ENCODE measurements at regions not wholly inside any gene's neighbourhood (a gene's known extent, or its start where the extent isn't known, plus 50 kb on each side); places are given as distances from the start of the nearest gene placed in this dataset.
A peak's percentile ranks its signal among the peaks of the same experiment; 100 is the strongest.

DNA sequence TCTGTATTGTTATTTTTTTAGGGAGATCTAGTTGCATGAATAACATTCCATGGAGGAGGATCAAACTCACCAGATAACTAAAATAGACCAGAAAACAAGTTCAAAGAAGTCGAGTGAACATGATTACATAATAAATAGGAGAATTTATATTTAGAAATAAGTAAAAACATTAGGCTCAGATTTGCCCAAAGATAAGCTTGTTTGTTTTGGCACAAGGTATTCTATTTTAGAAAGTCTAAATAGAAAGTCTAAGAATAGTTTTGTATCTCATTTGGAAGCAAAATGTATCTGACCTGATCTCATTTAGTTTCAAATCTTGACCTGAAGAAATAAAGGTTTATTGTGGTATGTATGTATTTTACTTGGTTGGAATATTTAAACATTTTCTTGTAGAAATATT is 670.6 kb upstream of the GALNTL6 start:
- DNase-seq (no peak), ATAC-seq (no peak)
- Histone ChIP-seq H3K9me3 (no peaks in the 10 kb centered on the region), H3K4me3 (no peak overlapping the region), H3K27me3 (no peaks in the 10 kb centered on the region), H3K36me3 (no peaks in the 10 kb centered on the region), H3K27ac (no peak overlapping the region), H3K4me1 (no peaks in the 10 kb centered on the region)
- 22 to 29% methylated on average over 1 of the region's 1 CpG for WGBS, 2 donors
- TF ChIP-seq, protein P1, sequence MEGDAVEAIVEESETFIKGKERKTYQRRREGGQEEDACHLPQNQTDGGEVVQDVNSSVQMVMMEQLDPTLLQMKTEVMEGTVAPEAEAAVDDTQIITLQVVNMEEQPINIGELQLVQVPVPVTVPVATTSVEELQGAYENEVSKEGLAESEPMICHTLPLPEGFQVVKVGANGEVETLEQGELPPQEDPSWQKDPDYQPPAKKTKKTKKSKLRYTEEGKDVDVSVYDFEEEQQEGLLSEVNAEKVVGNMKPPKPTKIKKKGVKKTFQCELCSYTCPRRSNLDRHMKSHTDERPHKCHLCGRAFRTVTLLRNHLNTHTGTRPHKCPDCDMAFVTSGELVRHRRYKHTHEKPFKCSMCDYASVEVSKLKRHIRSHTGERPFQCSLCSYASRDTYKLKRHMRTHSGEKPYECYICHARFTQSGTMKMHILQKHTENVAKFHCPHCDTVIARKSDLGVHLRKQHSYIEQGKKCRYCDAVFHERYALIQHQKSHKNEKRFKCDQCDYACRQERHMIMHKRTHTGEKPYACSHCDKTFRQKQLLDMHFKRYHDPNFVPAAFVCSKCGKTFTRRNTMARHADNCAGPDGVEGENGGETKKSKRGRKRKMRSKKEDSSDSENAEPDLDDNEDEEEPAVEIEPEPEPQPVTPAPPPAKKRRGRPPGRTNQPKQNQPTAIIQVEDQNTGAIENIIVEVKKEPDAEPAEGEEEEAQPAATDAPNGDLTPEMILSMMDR (IDR thresholded peaks at IDR 0.05) = no peak
- intact Hi-C loops (cut with DNase I) = no loop called here

DNA sequence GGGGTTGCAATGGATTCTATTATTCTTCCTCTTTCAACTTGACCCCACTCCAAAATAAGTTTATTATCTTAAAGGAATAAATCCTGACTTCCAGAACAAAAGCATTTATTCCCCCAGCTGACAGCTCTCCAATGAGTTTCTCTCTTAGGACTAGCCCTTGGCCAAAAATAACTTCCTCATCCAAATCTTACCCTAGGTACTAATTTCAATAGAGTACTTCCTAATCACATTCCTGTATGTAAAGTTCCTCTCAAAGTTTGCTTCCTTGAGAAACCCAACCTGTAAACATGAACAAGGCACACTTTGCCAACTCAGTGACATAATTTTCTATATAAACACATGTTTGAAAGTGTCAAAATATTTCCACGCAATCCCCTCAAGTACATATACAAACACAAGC is 671.2 kb upstream of the GALNTL6 start:
- intact Hi-C loops (cut with DNase I) = no loop called here
- Histone ChIP-seq H3K27ac (no peak overlapping the region), H3K9me3 (no peaks in the 10 kb centered on the region), H3K27me3 (no peaks in the 10 kb centered on the region), H3K36me3 (no peaks in the 10 kb centered on the region), H3K4me1 (no peaks in the 10 kb centered on the region), H3K4me3 (no peak overlapping the region)
- DNase-seq = no peak
- ATAC-seq = peak in 1 of 8 donors; percentile 56
- WGBS, 2 donors = 68 to 89% methylated on average over 1 of the region's 1 CpG
- TF ChIP-seq, protein P1 (IDR thresholded peaks at IDR 0.05) = no peak

DNA sequence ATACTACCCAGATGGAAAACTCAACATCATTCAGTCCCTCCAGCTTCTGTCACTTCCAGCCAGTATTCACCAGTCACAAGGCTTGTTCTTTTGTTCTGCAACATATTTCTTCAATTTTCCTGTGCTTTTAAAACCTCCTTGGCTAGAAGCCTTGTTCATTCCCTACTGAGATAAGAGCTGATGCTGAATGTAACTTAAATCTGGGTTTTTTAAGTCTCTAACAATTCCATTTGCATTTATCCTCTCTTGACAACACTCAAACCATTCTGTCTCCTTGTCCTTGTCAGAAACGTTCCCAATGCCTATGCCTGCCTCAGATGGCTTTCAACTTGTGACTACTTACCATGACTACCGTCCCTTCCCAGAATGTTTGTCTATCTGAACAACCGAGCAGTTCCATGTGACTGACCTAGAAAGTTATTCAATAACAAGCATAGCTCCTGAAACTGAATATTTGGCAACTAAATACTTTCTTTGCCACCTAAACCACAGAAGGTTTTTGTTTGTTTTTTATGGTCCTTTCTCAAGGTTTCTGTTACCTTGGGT is 682.9 kb upstream of the GALNTL6 start:
- intact Hi-C loops (cut with DNase I) = no loop called here
- no peak overlapping the region for H3K4me3 ChIP-seq
- no peak overlapping the region for H3K27ac ChIP-seq
- TF ChIP-seq, protein P1 (IDR thresholded peaks at IDR 0.05) = no peak
- no peaks in the 10 kb centered on the region for H3K27me3 ChIP-seq
- ATAC-seq = no peak
- 36 to 38% methylated on average over 3 of the region's 3 CpGs for WGBS, 2 donors
- no peak for DNase-seq
- peaks cover 0 to 7% (median 0%) of the 10 kb centered on the region in 11 donors for H3K9me3 ChIP-seq
- no peaks in the 10 kb centered on the region for H3K4me1 ChIP-seq
- H3K36me3 ChIP-seq = no peaks in the 10 kb centered on the region

DNA sequence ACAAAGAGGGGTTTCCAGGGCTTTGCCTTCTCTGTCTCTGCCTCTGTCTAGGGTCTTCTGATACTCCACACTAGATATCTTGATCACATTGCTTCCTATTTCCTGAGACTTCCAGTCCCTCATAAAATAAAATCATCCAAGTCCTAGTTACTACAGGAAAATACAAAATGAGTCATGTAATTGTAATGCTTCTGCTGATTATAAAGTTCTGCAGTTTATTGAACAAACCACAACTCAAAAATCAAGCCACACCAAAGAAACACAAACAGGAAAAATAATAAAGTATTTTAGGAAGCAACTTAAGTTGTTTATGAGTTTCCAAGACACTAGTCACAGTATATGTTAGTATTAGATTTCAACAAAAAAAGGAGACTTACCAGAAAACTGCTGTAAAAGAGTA is 695.1 kb upstream of the GALNTL6 start:
- no peak overlapping the region for H3K4me3 ChIP-seq
- H3K9me3 ChIP-seq = peaks cover 0 to 35% (median 10%) of the 10 kb centered on the region in 11 donors
- no peaks in the 10 kb centered on the region for H3K27me3 ChIP-seq
- intact Hi-C loops (cut with DNase I) = no loop called here
- H3K36me3 ChIP-seq = no peaks in the 10 kb centered on the region
- no peaks in the 10 kb centered on the region for H3K4me1 ChIP-seq
- DNase-seq = no peak
- no peak overlapping the region for H3K27ac ChIP-seq
- TF ChIP-seq, protein P1 (IDR thresholded peaks at IDR 0.05) = no peak
- ATAC-seq = no peak

All from heart right ventricle (tissue), 16 donors.